Adrenal gland (tissue), 9 donors: ENCODE measurements at regions not wholly inside any gene's neighbourhood (a gene's known extent, or its start where the extent isn't known, plus 50 kb on each side); places are given as distances from the start of the nearest gene placed in this dataset.

ENCODE experiments used
- DNase-seq, 7 donors: peaks; one replicate each; pipeline ENCODE4 v3.0.0-alpha.2; 2019 to 2020
- H3K27ac ChIP-seq, 5 donors: fragments of 200-600 bp; sonication (generic) in 4 of 5; 1 replicate in 3 of 5; 2 replicates in 2 of 5; pipeline versions ENCODE4 v1.5.1 to v1.8.0; 2016 to 2020; ENCODE audit warnings: mild to moderate bottlenecking in 1 of 5
- H3K27me3 ChIP-seq: fragments of 200-600 bp; 2 replicates; pipeline ENCODE4 v1.8.0; 2021
- H3K36me3 ChIP-seq, 2 donors: fragments of 200-600 bp; replicated peaks in 1 of 2; 1 replicate in 1 of 2; 2 replicates in 1 of 2; pipeline versions ENCODE4 v1.5.1 to v1.8.0; 2018 to 2022
- H3K4me1 ChIP-seq, 2 donors: fragments of 200-600 bp; replicated peaks in 1 of 2; 1 replicate in 1 of 2; 2 replicates in 1 of 2; pipeline versions ENCODE4 v1.5.1 to v1.8.0; 2018 to 2021
- H3K4me3 ChIP-seq, 4 donors: fragments of 200-600 bp; sonication (generic) in 3 of 4; one replicate each; pipeline ENCODE4 v1.5.1; 2016 to 2018
- H3K9me3 ChIP-seq, 3 donors: fragments of 200-600 bp; sonication (generic) in 1 of 3; replicated peaks in 1 of 3; 1 replicate in 2 of 3; 2 replicates in 1 of 3; pipeline versions ENCODE4 v1.5.1 to v1.8.0; 2016 to 2021
- POLR2A ChIP-seq, 2 donors: fragments of 450-650 bp; IDR thresholded peaks; one replicate each; pipeline ENCODE4 v1.6.1; 2017; ENCODE audit warnings: antibody characterized with exemption in 2 of 2, mild to moderate bottlenecking in 2 of 2, moderate library complexity in 1 of 2
- WGBS, 4 donors: extraction: QIAGEN DNeasy Blood & Tissue Kit in 2 of 4; methylation state at CpG; one replicate each; pipeline versions ENCODE4 v1.1.5 to v1.1.7; 2013 to 2017; 5-methylcytosine and 5-hydroxymethylcytosine counted together
- intact Hi-C, 2 donors: fragments of 100-400 bp; cut with DNase I; formaldehyde crosslinking; loops; one replicate each; pipeline versions ENCODE4 v1.14.1 to v1.15.0; 2022 to 2023
- TF ChIP-seq, protein P1 (sequence below), 6 experiments: fragments of 450-650 bp in 4 of 6; fragments of 200-600 bp in 2 of 6; sonication (generic) in 1 of 6; IDR thresholded peaks; 1 replicate in 5 of 6; 2 replicates in 1 of 6; pipeline versions ENCODE4 v1.5.1 to v1.8.0; 2016 to 2021; ENCODE audit warnings: antibody characterized with exemption in 6 of 6, mild to moderate bottlenecking in 2 of 6, moderate library complexity in 1 of 6
- donor health status: healthy with polysubstance abuse.
- donor health status: Bipolar disorder and iron deficiency.
- donor health status: DM: yes; HTN: yes; CAD: no.
- donor health status: DM: no; HTN: no; CAD: no.
- donor health status: DM: no; HTN: no; CAD: no.

- peaks cover 6% of the 10 kb centered on the region in 2 donors for H3K4me1 ChIP-seq
- H3K27me3 ChIP-seq: no peaks in the 10 kb centered on the region
- H3K4me3 ChIP-seq: no peak overlapping the region
- intact Hi-C loops: no loop called here
- 70 to 85% (median 80%) methylated on average over 5 of the region's 5 CpGs for WGBS, 4 donors
- no peaks in the 10 kb centered on the region for H3K36me3 ChIP-seq
- no peak overlapping the region for H3K27ac ChIP-seq
- no peak for TF ChIP-seq POLR2A (IDR thresholded peaks at IDR 0.05)
- TF ChIP-seq, protein P1, sequence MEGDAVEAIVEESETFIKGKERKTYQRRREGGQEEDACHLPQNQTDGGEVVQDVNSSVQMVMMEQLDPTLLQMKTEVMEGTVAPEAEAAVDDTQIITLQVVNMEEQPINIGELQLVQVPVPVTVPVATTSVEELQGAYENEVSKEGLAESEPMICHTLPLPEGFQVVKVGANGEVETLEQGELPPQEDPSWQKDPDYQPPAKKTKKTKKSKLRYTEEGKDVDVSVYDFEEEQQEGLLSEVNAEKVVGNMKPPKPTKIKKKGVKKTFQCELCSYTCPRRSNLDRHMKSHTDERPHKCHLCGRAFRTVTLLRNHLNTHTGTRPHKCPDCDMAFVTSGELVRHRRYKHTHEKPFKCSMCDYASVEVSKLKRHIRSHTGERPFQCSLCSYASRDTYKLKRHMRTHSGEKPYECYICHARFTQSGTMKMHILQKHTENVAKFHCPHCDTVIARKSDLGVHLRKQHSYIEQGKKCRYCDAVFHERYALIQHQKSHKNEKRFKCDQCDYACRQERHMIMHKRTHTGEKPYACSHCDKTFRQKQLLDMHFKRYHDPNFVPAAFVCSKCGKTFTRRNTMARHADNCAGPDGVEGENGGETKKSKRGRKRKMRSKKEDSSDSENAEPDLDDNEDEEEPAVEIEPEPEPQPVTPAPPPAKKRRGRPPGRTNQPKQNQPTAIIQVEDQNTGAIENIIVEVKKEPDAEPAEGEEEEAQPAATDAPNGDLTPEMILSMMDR (IDR thresholded peaks at IDR 0.05): no peak
- no peaks in the 10 kb centered on the region for H3K9me3 ChIP-seq
- no peak for DNase-seq
These were observed 169.5 kb upstream of the STARD13 start for GRCh38 chr13:33454844-33455705.

GRCh38 chr13:33459702-33460101, 174.1 kb upstream of the STARD13 start:
- Histone ChIP-seq H3K27me3 (no peaks in the 10 kb centered on the region), H3K27ac (no peak overlapping the region), H3K4me1 (no peaks in the 10 kb centered on the region), H3K9me3 (no peaks in the 10 kb centered on the region), H3K4me3 (no peak overlapping the region), H3K36me3 (no peaks in the 10 kb centered on the region)
- no peak for DNase-seq
- intact Hi-C loops: no loop called here
- WGBS, 4 donors: 88 to 100% (median 94%) methylated on average over 1 of the region's 1 CpG
- TF ChIP-seq, protein P1 (IDR thresholded peaks at IDR 0.05): no peak
- no peak for TF ChIP-seq POLR2A (IDR thresholded peaks at IDR 0.05)

DNA sequence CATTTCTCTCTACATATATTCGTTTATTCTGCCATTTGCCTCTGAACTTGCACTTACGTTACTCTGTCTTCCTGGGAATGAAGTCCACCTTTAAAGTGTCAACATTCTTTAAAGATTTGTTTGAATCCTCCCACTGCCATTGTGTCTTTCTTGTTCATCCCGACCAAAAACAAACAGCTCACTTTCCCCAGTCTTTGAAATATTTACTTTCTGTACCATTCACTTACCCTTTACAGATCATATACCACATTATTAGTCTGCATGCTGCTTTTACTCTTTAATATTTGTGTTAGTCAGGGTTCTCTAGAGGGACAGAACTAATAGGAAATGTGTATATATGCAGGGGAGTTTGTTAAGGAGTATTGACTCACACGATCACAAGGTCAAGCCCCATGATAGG, 176.6 kb upstream of the STARD13 start:
- intact Hi-C loops: no loop called here
- Histone ChIP-seq H3K27ac (no peak overlapping the region), H3K4me3 (no peak overlapping the region), H3K4me1 (no peaks in the 10 kb centered on the region), H3K9me3 (no peaks in the 10 kb centered on the region), H3K36me3 (no peaks in the 10 kb centered on the region), H3K27me3 (no peaks in the 10 kb centered on the region)
- TF ChIP-seq POLR2A (IDR thresholded peaks at IDR 0.05): no peak
- TF ChIP-seq, protein P1 (IDR thresholded peaks at IDR 0.05): no peak
- DNase-seq: no peak
- WGBS, 4 donors: 72 to 83% (median 73%) methylated on average over 4 of the region's 4 CpGs

DNA sequence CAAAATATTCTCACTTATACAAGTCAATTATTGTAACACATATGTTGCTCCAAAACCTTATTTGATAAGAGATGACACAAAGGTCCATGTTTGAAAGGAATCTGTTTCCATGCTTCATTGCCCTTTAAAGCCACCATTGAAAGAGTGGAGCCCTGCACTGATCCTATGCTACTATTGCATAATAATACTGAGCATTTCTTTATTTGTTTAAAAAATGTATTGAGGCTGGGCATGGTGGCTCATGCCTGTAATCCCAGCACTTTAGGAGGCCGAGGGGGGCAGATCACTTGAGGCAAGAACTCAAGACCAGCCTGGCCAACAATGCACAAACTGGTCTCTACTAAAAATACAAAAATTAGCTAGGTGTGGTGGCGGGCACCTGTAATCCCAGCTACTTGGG, 178.8 kb upstream of the STARD13 start:
- no peaks in the 10 kb centered on the region for H3K9me3 ChIP-seq
- intact Hi-C loops: no loop called here
- 47 to 99% (median 89%) methylated on average over 2 of the region's 2 CpGs for WGBS, 4 donors
- no peak overlapping the region for H3K27ac ChIP-seq
- H3K4me3 ChIP-seq: no peak overlapping the region
- H3K27me3 ChIP-seq: no peaks in the 10 kb centered on the region
- no peak for TF ChIP-seq POLR2A (IDR thresholded peaks at IDR 0.05)
- TF ChIP-seq, protein P1 (IDR thresholded peaks at IDR 0.05): no peak
- no peak for DNase-seq
- no peaks in the 10 kb centered on the region for H3K4me1 ChIP-seq
- H3K36me3 ChIP-seq: no peaks in the 10 kb centered on the region
